Sigmoid colon (tissue), 3 donors: ENCODE measurements at regions not wholly inside any gene's neighbourhood (a gene's known extent, or its start where the extent isn't known, plus 50 kb on each side); places are given as distances from the start of the nearest gene placed in this dataset.

Source experiments
- POLR2A ChIP-seq, 2 donors: fragments of 450-650 bp; IDR thresholded peaks; one replicate each; pipeline ENCODE4 v1.6.1; 2016; ENCODE audit warnings: antibody characterized with exemption in 2 of 2, mild to moderate bottlenecking in 2 of 2, moderate library complexity in 2 of 2
- TF ChIP-seq, protein P1 (sequence below), 4 experiments: fragments of 450-650 bp in 3 of 4; fragments of 200-600 bp in 1 of 4; IDR thresholded peaks; one replicate each; pipeline ENCODE4 v1.5.1; 2016 to 2019; ENCODE audit warnings: antibody characterized with exemption in 4 of 4, mild to moderate bottlenecking in 3 of 4, moderate library complexity in 2 of 4

DNA sequence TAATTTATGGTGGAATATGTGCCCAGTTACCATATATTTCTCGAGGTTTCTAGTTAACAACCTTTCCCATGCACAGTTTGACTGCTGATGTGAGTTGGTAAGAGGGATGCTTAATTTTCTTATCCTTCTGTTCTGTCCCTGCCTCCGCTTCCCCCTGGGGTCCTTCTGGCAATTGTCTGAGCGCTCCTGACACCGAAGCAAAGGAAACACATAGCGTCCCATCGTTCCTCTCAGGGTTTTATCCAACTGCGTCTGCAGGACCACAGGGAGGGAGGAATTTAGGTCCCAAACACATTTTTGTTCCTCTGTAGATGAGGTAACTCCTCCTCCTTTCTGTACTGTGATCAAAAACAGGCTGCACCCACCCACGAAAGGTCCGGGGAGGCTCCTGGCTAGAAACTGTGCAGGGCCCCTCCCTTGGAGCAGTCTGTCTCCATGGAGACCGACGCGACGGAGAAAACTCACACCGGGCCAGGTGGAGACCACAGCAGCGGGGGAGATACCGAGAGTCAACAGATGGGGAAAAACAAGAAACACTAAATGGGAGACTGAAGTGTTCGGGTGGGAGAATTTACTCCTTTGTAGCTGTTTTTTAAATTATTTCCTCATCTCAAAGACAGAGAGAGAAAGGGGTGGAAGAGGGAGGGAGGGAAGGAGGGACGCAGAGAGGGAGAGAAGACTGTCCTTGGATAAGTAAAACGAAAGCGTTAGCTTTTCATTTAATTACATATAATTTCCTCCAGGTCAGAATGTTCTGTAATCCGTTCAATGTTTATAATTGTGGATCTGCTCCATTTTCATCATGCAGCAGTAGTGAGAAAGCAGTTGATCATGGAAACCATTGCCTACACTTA, 191.8 kb upstream of the NBEA start:
- TF ChIP-seq, protein P1, sequence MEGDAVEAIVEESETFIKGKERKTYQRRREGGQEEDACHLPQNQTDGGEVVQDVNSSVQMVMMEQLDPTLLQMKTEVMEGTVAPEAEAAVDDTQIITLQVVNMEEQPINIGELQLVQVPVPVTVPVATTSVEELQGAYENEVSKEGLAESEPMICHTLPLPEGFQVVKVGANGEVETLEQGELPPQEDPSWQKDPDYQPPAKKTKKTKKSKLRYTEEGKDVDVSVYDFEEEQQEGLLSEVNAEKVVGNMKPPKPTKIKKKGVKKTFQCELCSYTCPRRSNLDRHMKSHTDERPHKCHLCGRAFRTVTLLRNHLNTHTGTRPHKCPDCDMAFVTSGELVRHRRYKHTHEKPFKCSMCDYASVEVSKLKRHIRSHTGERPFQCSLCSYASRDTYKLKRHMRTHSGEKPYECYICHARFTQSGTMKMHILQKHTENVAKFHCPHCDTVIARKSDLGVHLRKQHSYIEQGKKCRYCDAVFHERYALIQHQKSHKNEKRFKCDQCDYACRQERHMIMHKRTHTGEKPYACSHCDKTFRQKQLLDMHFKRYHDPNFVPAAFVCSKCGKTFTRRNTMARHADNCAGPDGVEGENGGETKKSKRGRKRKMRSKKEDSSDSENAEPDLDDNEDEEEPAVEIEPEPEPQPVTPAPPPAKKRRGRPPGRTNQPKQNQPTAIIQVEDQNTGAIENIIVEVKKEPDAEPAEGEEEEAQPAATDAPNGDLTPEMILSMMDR (IDR thresholded peaks at IDR 0.05), result no peak
- no peak for TF ChIP-seq POLR2A (IDR thresholded peaks at IDR 0.05)
